ENCODE measurements at regions not wholly inside any gene's neighbourhood (a gene's known extent, or its start where the extent isn't known, plus 50 kb on each side); places are given as distances from the start of the nearest gene placed in this dataset.
"Not testable (repeated sequence)": the region's sequence is repeated elsewhere in the genome, so short reads cannot be mapped to it uniquely, and the experiment has no call there.

GRCh38 chr16:22660441-22661160 is 149.9 kb downstream of the NPIPB5 start:
- DNase-seq, result no peak

- no peak for DNase-seq
These were observed 150.5 kb downstream of the NPIPB5 start for GRCh38 chr16:22661161-22661647.

- DNase-seq, result not testable (repeated sequence)
These were observed 151.0 kb upstream of the HS3ST2 start for GRCh38 chr16:22662958-22663357.

GRCh38 chr16:22663389-22664064 is 150.4 kb upstream of the HS3ST2 start:
- DNase-seq, result no peak

- no peak for DNase-seq
These were observed 149.8 kb upstream of the HS3ST2 start for GRCh38 chr16:22664132-22664531.

- no peak for DNase-seq
These were observed 149.4 kb upstream of the HS3ST2 start for GRCh38 chr16:22664561-22664997.

- DNase-seq, result no peak
These were observed 148.7 kb upstream of the HS3ST2 start for GRCh38 chr16:22665048-22665797.

GRCh38 chr16:22665803-22666202 is 148.2 kb upstream of the HS3ST2 start:
- no peak for DNase-seq

- no peak for DNase-seq
These were observed 145.6 kb upstream of the HS3ST2 start for GRCh38 chr16:22668318-22668717.

GRCh38 chr16:22670044-22670536 is 143.9 kb upstream of the HS3ST2 start:
- DNase-seq, result no peak

GRCh38 chr16:22670551-22671041 is 143.4 kb upstream of the HS3ST2 start:
- no peak for DNase-seq

GRCh38 chr16:22671301-22672076 is 142.5 kb upstream of the HS3ST2 start:
- DNase-seq, result no peak

- DNase-seq, result no peak
These were observed 141.1 kb upstream of the HS3ST2 start for GRCh38 chr16:22672830-22673210.

GRCh38 chr16:22673421-22673831 is 140.5 kb upstream of the HS3ST2 start:
- DNase-seq, result no peak

- DNase-seq, result no peak
These were observed 139.2 kb upstream of the HS3ST2 start for GRCh38 chr16:22674832-22675191.

- no peak for DNase-seq
These were observed 138.0 kb upstream of the HS3ST2 start for GRCh38 chr16:22675745-22676540.

GRCh38 chr16:22677024-22677830 is 136.7 kb upstream of the HS3ST2 start:
- no peak for DNase-seq

GRCh38 chr16:22678311-22678710 is 135.7 kb upstream of the HS3ST2 start:
- no peak for DNase-seq

- DNase-seq, result no peak
These were observed 132.2 kb upstream of the HS3ST2 start for GRCh38 chr16:22681554-22682291.

GRCh38 chr16:22683258-22683657 is 130.7 kb upstream of the HS3ST2 start:
- DNase-seq, result no peak

All from NCI-H2171 (cell line).